Neural cell (in vitro differentiated cells): ENCODE measurements at regions not wholly inside any gene's neighbourhood (a gene's known extent, or its start where the extent isn't known, plus 50 kb on each side); places are given as distances from the start of the nearest gene placed in this dataset.

Experiments
- H2AFZ ChIP-seq: fragments of 200-600, 300-800 bp; sonication (generic), shearing (Covaris generic); 2 replicates; pipeline ENCODE4 v1.6.0; 2014; ENCODE audit warnings: low read depth, mild to moderate bottlenecking, antibody characterized with exemption, low read length, moderate library complexity
- H3F3A ChIP-seq: fragments of 200-600 bp; shearing (Covaris generic); 2 replicates; pipeline ENCODE4 v1.6.1; 2016; ENCODE audit warnings: mild to moderate bottlenecking, moderate library complexity, mixed read lengths, antibody characterized with exemption, low read length; ENCODE audit not compliant: insufficient read depth, poor library complexity, severe bottlenecking
- H3K27ac ChIP-seq: fragments of 200-600, 300-800 bp; sonication (generic), shearing (Covaris generic); 2 replicates; pipeline ENCODE4 v1.5.1; 2014; ENCODE audit warnings: mild to moderate bottlenecking, low read length, moderate library complexity
- H3K27me3 ChIP-seq: fragments of 300-800, 200-600 bp; sonication (generic), shearing (Covaris generic); 2 replicates; pipeline ENCODE4 v1.6.0; 2014; ENCODE audit warnings: mild to moderate bottlenecking, low read depth, low read length, moderate library complexity; ENCODE audit not compliant: insufficient read depth
- H3K36me3 ChIP-seq: fragments of 300-800, 200-600 bp; sonication (generic), shearing (Covaris generic); 2 replicates; pipeline ENCODE4 v1.5.1; 2014; ENCODE audit warnings: mild to moderate bottlenecking, antibody characterized with exemption, low read length, moderate library complexity; ENCODE audit not compliant: insufficient read depth
- H3K4me2 ChIP-seq: fragments of 300-800, 200-600 bp; sonication (generic), shearing (Covaris generic); 2 replicates; pipeline ENCODE4 v1.6.0; 2014; ENCODE audit warnings: mild to moderate bottlenecking, low read length
- H3K4me3 ChIP-seq: fragments of 300-800, 200-600 bp; sonication (generic), shearing (Covaris generic); 2 replicates; pipeline ENCODE4 v1.5.1; 2014; ENCODE audit warnings: mild to moderate bottlenecking, low read length, moderate library complexity
- H3K79me2 ChIP-seq: fragments of 200-600 bp; shearing (Covaris generic); replicated peaks from 2 replicates; pipeline ENCODE4 v1.6.0; 2014; ENCODE audit warnings: mild to moderate bottlenecking, low read length, moderate library complexity; ENCODE audit not compliant: insufficient read depth
- H3K9ac ChIP-seq: fragments of 300-800, 200-600 bp; sonication (generic), shearing (Covaris generic); 2 replicates; pipeline ENCODE4 v1.6.1; 2016; ENCODE audit warnings: mild to moderate bottlenecking, low read length, mixed read lengths
- H3K9me2 ChIP-seq: fragments of 200-600 bp; shearing (Covaris generic); 2 replicates; pipeline ENCODE4 v1.6.1; 2016; ENCODE audit warnings: mild to moderate bottlenecking, low read length, mixed read lengths; ENCODE audit not compliant: insufficient read depth
- H3K9me3 ChIP-seq: fragments of 200-600, 300-800 bp; sonication (generic), shearing (Covaris generic); 2 replicates; pipeline ENCODE4 v1.6.1; 2016; ENCODE audit warnings: mild to moderate bottlenecking, mixed run types, low read length, moderate library complexity, mixed read lengths
- H4K20me1 ChIP-seq: fragments of 200-600 bp; shearing (Covaris generic); 2 replicates; pipeline ENCODE4 v1.6.1; 2016; ENCODE audit warnings: mild to moderate bottlenecking, mixed run types; ENCODE audit not compliant: insufficient read depth
- CTCF ChIP-seq: fragments of 450-650 bp; IDR thresholded peaks from 2 replicates; pipeline ENCODE4 v1.5.1; 2014; ENCODE audit warnings: antibody characterized with exemption, mild to moderate bottlenecking, moderate library complexity; ENCODE audit not compliant: poor library complexity, severe bottlenecking
- EP300 ChIP-seq: fragments of 450-650 bp; conservative IDR thresholded peaks from 2 replicates; pipeline ENCODE4 v1.6.1; 2014; ENCODE audit warnings: antibody characterized with exemption, mild to moderate bottlenecking, moderate library complexity; ENCODE audit not compliant: poor library complexity, severe bottlenecking
- EZH2 ChIP-seq: fragments of 200-600, 300-800 bp; shearing (Covaris generic), sonication (generic); IDR thresholded peaks from 2 replicates; pipeline ENCODE4 v1.6.1; 2014; ENCODE audit warnings: antibody characterized with exemption, low read length, borderline replicate concordance, mild to moderate bottlenecking; ENCODE audit not compliant: insufficient read depth, poor library complexity, severe bottlenecking
- MXI1 ChIP-seq: fragments of 450-650 bp; conservative IDR thresholded peaks from 2 replicates; pipeline ENCODE4 v1.6.1; 2014; ENCODE audit warnings: antibody characterized with exemption, mild to moderate bottlenecking; ENCODE audit not compliant: poor library complexity, severe bottlenecking
- RAD21 ChIP-seq: fragments of 450-650 bp; conservative IDR thresholded peaks from 2 replicates; pipeline ENCODE4 v1.6.1; 2014; ENCODE audit warnings: antibody characterized with exemption, mild to moderate bottlenecking, moderate library complexity
- REST ChIP-seq: IDR thresholded peaks from 2 replicates; pipeline ENCODE4 v1.6.1; 2012; ENCODE audit warnings: borderline replicate concordance
- SMC3 ChIP-seq: fragments of 450-650 bp; conservative IDR thresholded peaks from 2 replicates; pipeline ENCODE4 v1.6.1; 2014; ENCODE audit warnings: antibody characterized with exemption, mild to moderate bottlenecking, moderate library complexity; ENCODE audit not compliant: poor library complexity
- TAF1 ChIP-seq: IDR thresholded peaks from 2 replicates; pipeline ENCODE4 v1.6.1; 2012; ENCODE audit warnings: low read depth

GRCh38 chr15:69843900-69844304 is 253.8 kb downstream of the TLE3 start:
- Histone ChIP-seq H4K20me1 (no peaks in the 10 kb centered on the region), H3K9me3 (no peaks in the 10 kb centered on the region), H3K4me3 (no peak overlapping the region), H3F3A (no peaks in the 10 kb centered on the region), H3K4me2 (no peak overlapping the region), H3K79me2 (no peaks in the 10 kb centered on the region), H3K9me2 (no peaks in the 10 kb centered on the region), H3K27ac (no peak overlapping the region), H3K36me3 (no peaks in the 10 kb centered on the region), H2AFZ (no peak overlapping the region), H3K27me3 (no peaks in the 10 kb centered on the region), H3K9ac (no peak overlapping the region)
- TF ChIP-seq TAF1, result no peak

- H3K4me3 ChIP-seq, result no peak overlapping the region
- H3K9ac ChIP-seq, result no peak overlapping the region
- no peaks in the 10 kb centered on the region for H3K27me3 ChIP-seq
- no peaks in the 10 kb centered on the region for H3K9me3 ChIP-seq
- H2AFZ ChIP-seq, result no peak overlapping the region
- H3F3A ChIP-seq, result no peaks in the 10 kb centered on the region
- H3K9me2 ChIP-seq, result no peaks in the 10 kb centered on the region
- H3K36me3 ChIP-seq, result no peaks in the 10 kb centered on the region
- no peak overlapping the region for H3K27ac ChIP-seq
- no peaks in the 10 kb centered on the region for H3K79me2 ChIP-seq
- H3K4me2 ChIP-seq, result no peak overlapping the region
- TF ChIP-seq EZH2 (no peak), RAD21 (no peak), EP300 (no peak), SMC3 (no peak)
- H4K20me1 ChIP-seq, result no peaks in the 10 kb centered on the region
Observed at GRCh38 chr15:69845159-69845558, 252.6 kb downstream of the TLE3 start.

- no peaks in the 10 kb centered on the region for H4K20me1 ChIP-seq
- no peaks in the 10 kb centered on the region for H3K36me3 ChIP-seq
- H3F3A ChIP-seq, result no peaks in the 10 kb centered on the region
- no peaks in the 10 kb centered on the region for H3K9me2 ChIP-seq
- H3K9me3 ChIP-seq, result no peaks in the 10 kb centered on the region
- H2AFZ ChIP-seq, result no peak overlapping the region
- H3K79me2 ChIP-seq, result no peaks in the 10 kb centered on the region
- no peak overlapping the region for H3K4me3 ChIP-seq
- no peaks in the 10 kb centered on the region for H3K27me3 ChIP-seq
- no peak overlapping the region for H3K9ac ChIP-seq
- TF ChIP-seq CTCF (no peak), TAF1 (no peak), REST (no peak), MXI1 (no peak), EZH2 (no peak), EP300 (no peak), SMC3 (no peak)
- H3K27ac ChIP-seq, result no peak overlapping the region
- no peak overlapping the region for H3K4me2 ChIP-seq
Observed at GRCh38 chr15:69847625-69848024, 250.1 kb downstream of the TLE3 start.
